ENCODE measurements at regions not wholly inside any gene's neighbourhood (a gene's known extent, or its start where the extent isn't known, plus 50 kb on each side); places are given as distances from the start of the nearest gene placed in this dataset.
A peak's percentile ranks its signal among the peaks of the same experiment; 100 is the strongest.
"Not testable (repeated sequence)": the region's sequence is repeated elsewhere in the genome, so short reads cannot be mapped to it uniquely, and the experiment has no call there.

DNA sequence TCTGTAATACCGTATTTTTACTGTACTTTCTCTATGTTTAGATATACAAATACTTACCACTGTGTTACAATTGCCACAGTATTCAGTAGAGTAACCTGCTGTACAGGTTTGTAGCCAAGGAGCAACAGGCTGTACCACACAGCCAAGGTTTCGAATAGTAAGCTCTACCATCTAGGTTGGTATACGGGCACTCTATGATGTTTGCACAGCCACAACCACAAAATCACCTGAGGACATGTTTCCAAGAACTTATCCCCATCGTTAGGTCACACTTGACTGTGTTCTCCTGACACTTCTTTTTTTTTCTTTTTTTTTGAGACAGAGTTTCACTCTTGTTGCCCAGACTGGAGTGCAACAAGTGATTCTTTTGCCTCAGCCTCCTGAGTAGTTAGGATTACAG, 134.6 kb upstream of the TRIM24 start:
- DNase-seq: no peak

DNA sequence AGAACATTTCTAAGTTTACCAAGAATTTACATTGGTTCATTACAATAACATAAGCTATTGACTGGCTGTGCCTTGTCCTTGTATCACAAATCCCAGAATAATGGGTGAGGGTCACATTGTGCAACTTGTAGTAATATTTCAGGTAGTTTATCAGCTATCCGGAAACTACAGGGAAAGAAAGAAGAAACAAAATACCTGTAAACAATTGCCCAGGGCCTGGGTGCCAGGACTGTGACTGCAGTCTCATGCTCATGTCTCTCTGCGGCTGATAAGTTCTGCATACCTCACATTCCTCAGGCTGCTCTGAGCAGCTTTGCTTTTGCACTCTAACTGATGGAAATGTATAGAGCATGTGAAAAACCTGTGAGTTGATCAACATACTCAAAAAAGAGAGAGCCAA, 131.8 kb upstream of the TRIM24 start:
- DNase-seq: no peak

DNA sequence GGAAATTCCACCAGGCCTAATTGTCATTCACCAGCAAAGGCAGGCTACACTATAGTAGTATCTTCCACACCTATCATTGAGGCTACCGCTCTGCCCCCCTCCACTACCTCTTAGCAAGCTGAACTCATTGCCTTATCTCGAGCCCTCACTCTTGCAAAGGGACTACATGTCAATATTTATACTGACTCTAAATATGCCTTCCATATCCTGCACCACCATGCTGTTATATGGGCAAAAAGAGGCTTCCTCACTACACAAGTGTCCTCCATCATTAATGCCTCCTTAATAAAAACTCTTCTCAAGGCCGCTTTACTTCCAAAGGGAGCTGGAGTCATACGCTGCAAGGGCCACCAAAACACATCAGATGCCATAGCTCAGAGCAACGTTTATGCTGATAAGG, 127.2 kb upstream of the TRIM24 start:
- DNase-seq: not testable (repeated sequence)

DNA sequence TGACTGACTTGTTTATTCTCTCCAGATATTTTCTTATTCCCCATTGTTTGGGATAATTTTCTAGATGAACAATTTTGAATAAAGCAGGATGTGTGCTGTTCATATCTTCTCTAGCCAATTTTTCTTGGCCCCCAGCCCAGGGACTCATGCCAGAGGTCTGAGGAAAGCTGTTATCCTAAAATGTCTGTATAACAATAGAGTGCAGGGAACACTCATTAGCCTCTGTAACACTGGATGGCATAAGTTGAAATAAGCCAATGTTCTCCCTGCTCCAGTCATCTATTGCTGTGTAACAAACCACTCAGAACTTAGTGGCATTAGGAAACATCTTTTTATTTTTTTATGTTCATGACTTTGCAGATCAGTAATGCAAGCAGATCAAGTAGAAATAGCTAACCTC, 121.7 kb upstream of the TRIM24 start:
- peak; percentile 94 for DNase-seq

DNA sequence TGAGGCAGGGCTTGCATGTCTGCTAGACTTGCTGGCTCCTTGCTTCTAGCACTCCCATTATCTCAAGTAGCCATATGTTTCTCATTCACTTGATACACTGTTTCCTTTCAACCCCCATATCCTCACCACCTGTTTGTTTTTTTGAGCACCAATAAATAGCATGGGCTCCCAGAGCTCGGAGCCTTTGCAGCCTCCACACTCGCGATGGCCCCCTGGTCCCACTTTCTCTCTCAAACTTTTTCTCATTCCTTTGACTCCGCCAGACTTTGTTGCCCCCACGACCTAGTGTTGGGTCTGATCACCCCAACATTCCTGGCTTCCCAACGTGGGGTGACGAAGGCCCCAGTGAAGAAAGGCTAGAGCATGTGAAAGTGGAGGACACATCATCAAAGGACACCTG, 120.8 kb upstream of the TRIM24 start:
- not testable (repeated sequence) for DNase-seq

DNA sequence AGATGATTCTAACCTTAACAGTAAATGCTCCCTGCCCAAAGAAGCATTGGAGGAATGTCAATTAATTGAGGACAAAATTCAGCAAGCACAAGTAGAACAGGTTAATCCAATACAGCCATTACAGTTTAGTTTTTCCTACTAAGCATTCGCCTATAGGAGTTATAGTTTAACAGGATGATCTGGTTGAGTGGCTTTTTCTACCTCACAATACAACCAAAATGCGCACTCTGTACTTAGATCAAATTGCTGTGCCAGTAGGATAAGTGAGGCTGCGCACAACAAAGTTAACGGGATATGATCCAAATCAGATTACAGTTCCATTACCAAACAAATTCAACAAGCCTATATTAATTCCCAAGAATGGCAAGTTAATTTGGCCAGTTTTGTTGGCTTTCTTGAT, 117.1 kb upstream of the TRIM24 start:
- DNase-seq: no peak

DNA sequence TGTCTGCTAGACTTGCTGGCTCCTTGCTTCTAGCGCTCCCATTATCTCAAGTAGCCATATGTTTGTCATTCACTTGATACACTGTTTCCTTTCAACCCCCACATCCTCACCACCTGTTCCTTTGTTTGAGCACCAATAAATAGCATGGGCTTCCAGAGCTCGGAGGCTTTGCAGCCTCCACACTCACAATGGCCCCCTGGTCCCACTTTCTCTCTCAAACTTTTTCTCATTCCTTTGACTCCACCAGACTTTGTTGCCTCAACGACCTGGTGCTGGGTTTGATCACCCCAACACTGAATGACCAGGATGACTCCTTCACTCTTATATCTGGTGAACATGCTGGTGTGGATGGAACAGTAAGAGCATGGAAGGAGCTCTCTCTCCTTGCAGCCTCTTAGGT, 114.5 kb upstream of the TRIM24 start:
- DNase-seq: no peak

DNA sequence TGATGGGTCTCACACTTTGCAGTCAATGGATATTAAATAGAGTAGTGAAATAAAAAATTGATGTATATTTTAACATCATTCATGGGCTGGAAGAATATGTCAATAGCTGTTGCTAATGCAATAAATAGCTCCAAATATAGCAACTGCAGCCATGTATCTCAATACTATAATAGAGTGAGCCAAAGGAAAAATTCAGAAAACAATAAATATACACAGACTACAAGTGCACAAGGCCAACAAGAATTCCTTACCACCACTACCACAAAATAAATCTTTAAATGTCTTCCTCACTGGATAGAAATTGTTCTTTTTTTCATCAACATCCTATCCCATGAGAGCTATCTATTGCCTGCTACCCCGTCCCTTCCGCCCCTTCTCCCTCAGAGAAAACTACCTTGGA, 113.1 kb upstream of the TRIM24 start:
- DNase-seq: no peak

DNA sequence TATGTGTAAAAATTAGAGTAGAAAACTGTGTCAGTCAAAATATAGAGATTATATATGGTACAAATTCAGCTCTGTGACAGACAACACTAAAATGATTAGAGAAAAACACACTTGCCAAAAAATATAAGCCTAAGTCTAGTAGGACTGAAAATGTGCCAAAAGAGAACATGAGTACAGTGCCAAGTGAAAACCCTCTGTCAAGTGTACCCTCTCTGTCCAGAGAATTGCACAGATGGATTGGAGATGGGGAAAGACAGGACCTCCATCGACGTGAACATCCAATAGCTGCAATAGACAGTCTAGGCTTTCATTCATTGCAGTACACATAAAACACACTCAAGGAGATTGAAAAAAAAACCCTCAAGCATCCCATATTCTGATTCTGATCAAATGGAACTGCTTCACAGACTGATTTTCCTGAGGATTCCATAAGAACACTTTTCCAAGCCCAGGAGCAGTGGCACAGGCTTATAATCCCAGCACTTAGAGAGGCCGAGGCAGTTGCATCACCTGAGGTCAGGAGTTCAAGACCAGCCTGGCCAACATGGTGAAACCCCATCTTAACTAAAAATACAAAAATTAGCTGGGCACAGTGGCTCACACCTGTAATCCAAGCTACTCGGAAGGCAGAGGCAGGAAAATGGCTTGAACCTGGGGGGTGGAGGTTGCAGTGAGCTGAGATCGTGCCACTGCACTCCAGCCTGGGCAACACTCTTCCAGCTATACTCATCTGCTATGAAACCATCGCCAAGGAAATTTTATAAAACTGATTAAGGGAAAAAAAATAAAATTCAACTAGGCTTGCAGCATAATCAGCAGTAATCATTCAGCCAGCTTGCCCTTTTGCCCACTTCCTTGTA, 110.0 kb upstream of the TRIM24 start:
- DNase-seq: no peak

DNA sequence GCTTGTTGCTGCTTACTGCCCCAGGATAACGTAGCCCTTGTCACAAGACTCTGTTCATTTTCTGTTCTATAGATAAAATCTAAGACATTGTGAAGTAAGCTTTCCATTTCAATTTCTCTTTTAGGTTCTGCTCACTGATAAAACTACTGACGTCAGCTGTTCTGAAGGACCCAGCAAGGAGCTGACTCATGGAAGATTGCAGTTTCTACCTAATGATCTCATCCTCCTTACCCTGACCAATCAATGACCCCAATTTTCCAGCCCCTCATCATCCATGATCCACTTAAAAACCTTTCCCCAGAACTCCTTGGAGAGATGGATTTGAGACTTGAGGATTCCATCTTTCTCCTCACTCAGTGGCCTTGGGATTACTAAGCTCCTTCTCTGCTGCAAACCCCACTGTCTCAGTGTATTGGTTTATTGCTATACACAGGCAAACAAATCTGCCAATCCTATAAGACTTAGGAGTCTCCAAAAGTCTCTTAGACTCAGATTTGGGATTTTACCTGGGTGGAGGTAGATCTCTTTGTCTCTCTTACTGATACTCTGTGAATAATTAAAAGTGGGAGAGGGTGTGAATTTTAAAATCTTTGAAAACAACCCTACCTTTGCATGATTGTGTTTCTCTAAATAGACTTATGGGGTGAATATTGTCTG, 109.2 kb upstream of the TRIM24 start:
- DNase-seq: no peak

DNA sequence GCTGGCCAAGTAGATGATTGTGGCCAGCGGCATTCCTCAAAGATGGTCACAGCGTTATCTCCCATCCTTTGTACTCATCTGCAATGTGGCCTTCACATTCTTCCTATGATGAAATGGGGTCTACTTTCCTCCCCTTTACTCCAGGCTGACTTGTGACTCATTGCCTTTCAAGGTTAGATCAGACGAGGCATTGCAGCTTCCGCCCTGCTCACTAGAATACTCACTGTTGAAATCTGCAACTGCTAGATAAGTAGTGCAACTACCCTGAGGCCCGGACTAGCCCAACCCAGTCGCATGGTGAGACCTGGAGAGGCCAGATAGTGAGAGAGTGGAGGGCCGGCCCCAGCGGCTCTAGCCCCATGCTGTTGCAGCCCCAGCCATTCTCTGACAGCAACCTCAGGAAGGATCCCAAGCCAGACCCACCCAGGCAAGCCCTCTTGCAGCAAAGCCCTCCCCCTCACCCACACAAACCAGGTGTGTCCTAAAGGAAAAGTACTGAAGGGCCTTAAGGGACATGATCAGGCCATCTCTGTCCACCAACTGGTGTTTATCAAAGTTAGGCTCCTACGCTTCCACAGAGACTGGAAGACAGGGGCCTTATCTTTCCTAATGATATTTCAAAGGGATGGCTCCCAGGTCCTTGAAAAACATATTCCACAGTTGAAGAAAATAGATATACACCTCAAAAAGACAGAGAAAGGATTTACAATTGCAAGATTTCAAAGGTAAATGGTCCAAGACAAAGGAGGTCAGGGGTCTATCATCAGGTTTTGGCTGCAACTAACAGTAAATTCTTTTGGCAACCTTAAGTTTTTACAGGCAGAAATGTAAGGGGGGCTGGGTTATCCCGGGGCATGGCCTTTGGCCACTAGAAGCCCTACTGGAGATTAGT, 107.2 kb upstream of the TRIM24 start:
- no peak for DNase-seq

DNA sequence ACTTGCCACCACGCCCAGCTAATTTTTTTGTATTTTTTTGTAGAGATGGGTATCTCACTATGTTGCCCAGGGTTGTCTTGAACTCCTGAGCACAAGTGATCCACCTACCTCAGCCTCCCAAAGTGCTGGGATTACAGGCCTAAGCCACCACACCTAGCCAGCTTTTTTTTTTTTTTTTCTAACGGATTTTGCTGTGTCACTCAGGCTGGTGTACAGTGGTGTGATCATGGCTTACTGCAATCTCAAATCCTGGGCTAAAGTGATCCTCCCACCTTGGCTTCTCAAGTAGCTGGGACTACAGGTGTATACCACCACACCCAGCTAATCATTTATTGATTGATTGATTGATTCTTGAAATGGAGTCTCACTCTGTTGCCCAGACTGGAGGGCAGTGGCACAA, 106.0 kb upstream of the TRIM24 start:
- no peak for DNase-seq

DNA sequence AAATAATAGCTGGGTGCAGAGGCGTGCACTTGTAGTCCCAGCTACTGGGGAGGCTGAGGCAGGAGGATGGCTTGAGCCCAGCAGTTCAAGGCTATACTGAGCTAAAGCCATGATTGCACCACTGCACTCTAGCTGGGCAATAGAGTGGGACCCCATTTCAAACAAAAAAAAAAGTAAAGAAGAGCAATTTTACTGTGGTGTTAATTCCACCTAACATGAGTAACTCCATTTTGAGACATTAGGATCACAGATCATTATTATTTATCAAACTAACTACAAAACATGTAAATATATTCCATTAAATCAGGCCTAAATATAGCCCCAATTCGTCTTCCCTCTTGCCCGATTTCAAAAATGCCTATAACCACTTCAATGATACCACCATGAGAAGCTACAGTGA, 104.8 kb upstream of the TRIM24 start:
- no peak for DNase-seq

DNA sequence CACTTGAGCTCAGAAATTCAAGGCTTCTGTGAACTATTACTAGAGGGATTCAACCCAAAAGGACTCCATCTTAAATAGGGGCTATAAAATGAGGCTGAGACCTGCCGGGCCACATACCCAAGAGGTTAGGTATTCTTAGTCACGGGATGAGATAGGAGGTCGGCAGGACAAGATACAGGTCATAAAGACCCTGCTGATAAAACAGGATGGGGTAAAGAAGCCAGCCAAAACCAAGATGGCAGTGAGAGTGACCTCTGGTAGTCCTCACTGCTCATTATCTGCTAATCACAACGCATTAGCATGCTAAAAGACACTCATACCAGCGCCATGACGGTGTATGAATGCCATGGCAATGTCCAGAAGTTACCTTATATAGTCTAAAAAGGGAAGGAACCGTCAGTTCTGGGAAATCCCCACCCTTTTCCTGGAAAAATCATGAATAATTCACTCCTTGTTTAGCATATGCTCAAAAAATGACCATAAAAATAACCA, 101.2 kb upstream of the TRIM24 start:
- no peak for DNase-seq

DNA sequence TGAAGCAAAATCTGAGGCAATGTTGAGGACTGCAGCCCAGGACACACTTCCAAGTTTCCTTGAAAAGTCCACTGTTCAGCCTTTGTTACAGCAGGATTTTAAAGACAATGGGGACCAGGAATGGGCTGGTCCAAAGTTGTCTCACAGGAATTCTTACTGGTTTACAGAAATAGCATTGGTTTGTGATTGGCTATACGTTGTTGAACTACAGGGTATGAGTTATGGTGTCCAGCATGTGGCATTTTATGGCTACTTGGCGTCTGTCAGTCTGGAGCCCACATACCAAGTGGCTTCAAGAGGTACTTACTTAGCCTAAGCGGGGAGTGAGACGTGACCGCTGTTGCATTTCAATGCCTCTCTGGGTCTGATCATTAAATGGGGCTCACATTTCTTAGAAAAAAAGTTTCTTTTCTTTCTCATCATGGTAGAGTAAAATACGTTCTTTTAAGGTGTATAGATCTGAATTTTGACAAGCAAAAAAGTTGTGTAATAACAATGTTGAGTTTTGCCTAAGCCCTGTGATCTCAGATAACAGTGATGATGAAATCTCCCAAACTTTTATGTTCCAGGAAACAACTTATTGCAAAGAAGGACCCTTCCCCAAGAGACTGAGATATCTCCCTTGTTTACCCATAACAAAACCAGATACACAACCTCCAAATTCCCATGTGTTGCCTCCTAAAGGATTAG, 100.0 kb upstream of the TRIM24 start:
- no peak for DNase-seq

DNA sequence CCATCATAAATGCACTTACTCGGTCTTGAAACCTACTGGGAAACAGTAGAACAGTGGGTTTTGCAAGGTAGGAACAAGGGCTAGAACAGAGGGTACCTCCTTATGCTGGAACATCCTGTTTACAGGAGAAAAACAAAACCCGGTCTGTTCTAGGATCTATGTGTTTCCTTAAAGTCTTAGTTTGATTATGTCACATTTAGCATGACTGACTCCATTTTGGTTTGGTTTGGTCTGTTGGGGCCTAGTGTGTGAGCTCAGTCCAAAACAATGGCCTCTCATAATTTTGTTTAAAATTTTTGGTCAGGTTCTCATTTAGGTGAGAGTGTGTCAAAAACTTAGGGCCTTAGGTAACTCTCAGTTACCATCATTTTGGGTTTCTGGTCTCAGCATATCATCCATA, 96.3 kb upstream of the TRIM24 start:
- DNase-seq: no peak

DNA sequence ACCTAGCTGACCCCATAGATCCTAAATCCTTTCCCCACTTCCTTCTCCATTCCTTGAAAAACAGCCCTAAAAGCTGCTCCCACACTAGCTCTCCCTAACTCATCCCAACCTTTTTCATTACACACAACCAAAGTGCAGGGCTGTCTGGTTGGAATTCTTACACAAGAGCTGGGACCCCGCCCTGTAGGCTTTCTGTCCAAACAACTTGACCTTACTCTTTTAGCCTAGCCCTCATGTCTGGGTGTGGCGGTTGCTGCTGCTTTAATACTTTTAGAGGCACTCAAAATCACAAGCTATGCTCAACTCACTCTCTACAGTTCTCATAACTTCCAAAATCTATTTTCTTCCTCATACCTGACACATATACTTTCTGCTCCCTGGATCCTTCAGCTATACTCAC, 93.9 kb upstream of the TRIM24 start:
- not testable (repeated sequence) for DNase-seq

DNA sequence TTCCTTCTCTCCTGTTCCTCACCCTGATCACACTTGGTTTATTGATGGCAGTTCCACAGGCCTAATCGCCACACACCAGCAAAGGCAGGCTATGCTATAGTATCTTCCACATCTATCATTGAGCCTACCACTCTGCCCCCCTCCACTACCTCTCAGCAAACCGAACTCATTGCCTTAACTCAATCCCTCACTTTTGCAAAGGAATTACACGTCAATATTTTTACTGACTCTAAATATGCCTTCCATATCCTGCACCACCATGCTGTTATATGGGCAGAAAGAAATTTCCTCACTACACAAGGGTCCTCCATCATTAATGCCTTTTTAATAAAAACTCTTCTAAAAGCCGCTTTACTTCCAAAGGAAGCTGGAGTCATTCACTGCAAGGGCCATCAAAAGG, 93.4 kb upstream of the TRIM24 start:
- not testable (repeated sequence) for DNase-seq

DNA sequence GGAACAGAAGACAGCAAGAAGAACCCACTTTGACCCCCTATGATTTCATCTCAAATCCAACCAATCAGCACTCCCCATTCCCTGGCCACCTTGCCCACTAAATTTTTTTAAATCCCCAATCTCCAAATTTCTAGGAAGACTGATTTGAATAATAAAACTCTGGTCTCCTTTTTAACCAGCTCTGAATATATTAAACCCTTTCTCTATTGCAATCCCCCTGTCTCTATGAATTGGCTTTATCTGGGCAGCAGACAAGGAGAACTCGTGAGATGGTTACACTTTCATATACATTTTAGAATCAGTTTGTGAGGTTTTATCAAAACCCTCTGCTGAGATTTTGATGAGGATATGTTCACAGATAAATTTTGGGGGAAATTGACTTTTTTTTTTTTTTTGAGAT, 90.3 kb upstream of the TRIM24 start:
- DNase-seq: no peak

DNA sequence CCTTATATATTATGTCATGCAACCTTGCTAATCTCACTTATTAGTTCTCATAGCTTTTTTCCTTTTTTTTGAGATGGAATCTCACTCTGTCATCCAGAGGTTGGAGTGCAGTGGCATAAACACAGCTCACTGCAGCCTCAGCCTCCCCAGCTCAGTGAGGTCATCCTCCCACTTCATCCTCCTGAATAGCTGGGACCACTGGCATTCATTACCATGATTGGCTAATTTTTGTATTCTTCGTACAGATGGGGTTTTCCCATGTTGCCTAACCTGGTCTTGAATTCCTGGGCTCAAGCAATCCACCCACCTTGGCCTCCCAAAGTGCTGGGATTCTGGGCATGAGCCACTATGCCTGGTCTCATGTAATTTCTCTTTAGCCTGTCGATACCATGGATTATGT, 89.1 kb upstream of the TRIM24 start:
- no peak for DNase-seq

DNA sequence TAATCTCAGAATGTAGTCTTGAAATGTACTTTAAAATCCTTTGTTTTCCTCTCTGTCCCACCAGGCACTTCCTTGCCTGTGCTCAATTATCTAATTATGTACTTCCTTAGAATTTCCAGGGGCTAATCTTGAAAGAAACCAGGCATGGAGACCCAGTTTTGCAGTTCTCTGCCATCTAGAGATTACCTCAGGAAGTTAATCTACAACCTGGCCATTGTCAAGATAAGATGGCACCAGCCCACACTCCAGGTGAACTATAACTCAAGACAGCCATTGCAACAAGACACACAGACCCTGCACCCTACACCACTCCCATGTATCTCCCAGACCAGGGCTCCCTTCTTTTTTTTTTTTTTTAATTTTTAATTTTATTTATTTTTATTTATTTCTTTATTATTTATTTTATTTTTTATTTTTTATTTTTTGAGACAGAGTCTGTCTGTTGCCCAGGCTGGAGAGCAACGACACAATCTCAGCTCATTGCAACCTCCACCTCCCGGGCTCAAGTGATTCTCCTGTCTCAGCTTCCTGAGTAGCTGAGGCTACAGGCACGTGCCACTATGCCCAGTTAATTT, 85.9 kb upstream of the TRIM24 start:
- no peak for DNase-seq

DNA sequence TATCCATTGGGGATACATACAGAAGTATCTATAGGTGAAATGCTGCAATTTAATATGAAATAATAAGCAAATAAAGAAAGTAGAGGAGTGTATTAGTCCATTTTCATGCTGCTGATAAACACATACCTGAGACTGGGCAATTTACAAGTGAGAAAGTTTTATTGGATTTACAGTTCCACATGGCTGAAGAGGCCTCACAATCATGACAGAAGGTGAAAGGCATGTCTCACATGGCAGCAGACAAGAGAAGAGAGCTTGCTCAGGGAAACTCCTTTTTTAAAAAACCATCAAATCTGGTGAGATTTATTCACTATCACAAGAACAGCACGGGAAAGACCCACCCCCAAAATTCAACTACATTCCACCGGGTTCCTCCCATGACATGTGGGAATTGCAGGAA, 82.8 kb upstream of the TRIM24 start:
- no peak for DNase-seq

Measured in NCI-H1105 treated with DMSO at 0.1 percent for 48 hours (cell line).